Fibroblast of lung (primary cell): ENCODE measurements at regions not wholly inside any gene's neighbourhood (a gene's known extent, or its start where the extent isn't known, plus 50 kb on each side); places are given as distances from the start of the nearest gene placed in this dataset.
"Not testable (repeated sequence)": the region's sequence is repeated elsewhere in the genome, so short reads cannot be mapped to it uniquely, and the experiment has no call there.

Experiments used
- DNase-seq, 2 donors: peaks; one replicate each; pipeline versions ENCODE4 v3.0.0 to v3.0.0-alpha.2; 2010; ENCODE audit warnings: low read depth in 2 of 2
- H2AFZ ChIP-seq: 2 replicates; pipeline ENCODE4 v1.5.1; 2012; ENCODE audit warnings: low read length, control low read depth, inconsistent platforms
- H3K27ac ChIP-seq: 2 replicates; pipeline ENCODE4 v1.5.1; 2011; ENCODE audit warnings: low read length, control low read depth; ENCODE audit not compliant: insufficient read depth
- H3K27me3 ChIP-seq: 2 replicates; pipeline ENCODE4 v1.5.1; 2011; ENCODE audit warnings: mild to moderate bottlenecking, low read length; ENCODE audit not compliant: control insufficient read depth, insufficient read depth
- H3K36me3 ChIP-seq: 2 replicates; pipeline ENCODE4 v1.5.1; 2011; ENCODE audit warnings: low read length; ENCODE audit not compliant: control insufficient read depth, insufficient read depth
- H3K4me1 ChIP-seq: 2 replicates; pipeline ENCODE4 v1.5.1; 2011; ENCODE audit warnings: low read length; ENCODE audit not compliant: control insufficient read depth, insufficient read depth; ENCODE audit errors: extremely low read depth
- H3K4me2 ChIP-seq: 2 replicates; pipeline ENCODE4 v1.5.1; 2011; ENCODE audit warnings: low read length, control low read depth; ENCODE audit not compliant: insufficient read depth; ENCODE audit errors: extremely low read depth
- H3K4me3 ChIP-seq, 4 experiments: fragments of 200-600 bp in 1 of 4; sonication (generic) in 1 of 4; replicated peaks in 1 of 4; 2 replicates each; pipeline ENCODE4 v1.5.1; 2011 to 2016; ENCODE audit warnings: low read length in 4 of 4, low read depth in 3 of 4, mild to moderate bottlenecking in 3 of 4, control low read depth in 2 of 4, inconsistent platforms in 1 of 4, mixed read lengths in 1 of 4; ENCODE audit not compliant: insufficient read depth in 1 of 4; ENCODE audit errors: control extremely low read depth in 1 of 4
- H3K79me2 ChIP-seq: 2 replicates; pipeline ENCODE4 v1.5.1; 2012; ENCODE audit warnings: mild to moderate bottlenecking, low read length, inconsistent platforms; ENCODE audit not compliant: control insufficient read depth, insufficient read depth
- H3K9ac ChIP-seq: 2 replicates; pipeline ENCODE4 v1.5.1; 2011; ENCODE audit warnings: mild to moderate bottlenecking, low read length, control low read depth; ENCODE audit not compliant: insufficient read depth
- H3K9me3 ChIP-seq: 2 replicates; pipeline ENCODE4 v1.5.1; 2012; ENCODE audit warnings: low read depth, low read length; ENCODE audit not compliant: control insufficient read depth, insufficient read depth
- H4K20me1 ChIP-seq: 2 replicates; pipeline ENCODE4 v1.5.1; 2011; ENCODE audit warnings: low read length; ENCODE audit not compliant: control insufficient read depth, insufficient read depth; ENCODE audit errors: extremely low read depth
- EZH2 ChIP-seq: IDR thresholded peaks from 2 replicates; pipeline ENCODE4 v1.5.1; 2012; ENCODE audit warnings: low read length, control low read depth, mild to moderate bottlenecking; ENCODE audit errors: missing control alignments
- TF ChIP-seq, protein P1 (sequence below), 2 donors: IDR thresholded peaks in 1 of 2; conservative IDR thresholded peaks in 1 of 2; 1 replicate in 1 of 2; 2 replicates in 1 of 2; pipeline ENCODE4 v1.5.1; 2011 to 2012; ENCODE audit warnings: low read length in 2 of 2, control low read depth in 1 of 2, inconsistent platforms in 1 of 2, low read depth in 1 of 2, mild to moderate bottlenecking in 1 of 2

DNA sequence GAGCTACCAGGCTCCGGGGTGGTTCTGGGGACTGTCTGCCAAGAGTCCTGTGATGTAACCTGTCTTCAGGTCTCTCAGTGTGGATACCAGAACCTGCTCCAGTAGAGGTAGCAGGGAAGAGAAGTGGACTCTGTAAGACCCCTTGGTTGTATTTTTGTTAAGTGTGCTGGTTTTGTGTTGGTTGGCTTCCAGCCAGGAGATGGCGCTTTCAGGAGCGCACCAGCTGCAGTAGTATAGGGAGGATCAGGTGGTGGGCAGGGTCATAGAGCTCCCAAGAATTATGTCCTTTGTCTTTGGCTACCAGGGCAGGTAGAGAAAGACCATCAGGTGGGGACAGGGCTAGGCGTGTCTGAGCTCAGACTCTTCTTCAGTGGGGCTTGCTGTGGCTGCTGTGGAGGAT is 1147.2 kb upstream of the ADGRL4 start:
- DNase-seq: no peak
- H3K27me3 ChIP-seq: no peaks in the 10 kb centered on the region
- no peak overlapping the region for H3K4me2 ChIP-seq
- no peaks in the 10 kb centered on the region for H3K36me3 ChIP-seq
- no peak overlapping the region for H3K27ac ChIP-seq
- H4K20me1 ChIP-seq: no peaks in the 10 kb centered on the region
- H3K4me3 ChIP-seq: no peak overlapping the region
- no peak overlapping the region for H3K9ac ChIP-seq
- TF ChIP-seq, protein P1, sequence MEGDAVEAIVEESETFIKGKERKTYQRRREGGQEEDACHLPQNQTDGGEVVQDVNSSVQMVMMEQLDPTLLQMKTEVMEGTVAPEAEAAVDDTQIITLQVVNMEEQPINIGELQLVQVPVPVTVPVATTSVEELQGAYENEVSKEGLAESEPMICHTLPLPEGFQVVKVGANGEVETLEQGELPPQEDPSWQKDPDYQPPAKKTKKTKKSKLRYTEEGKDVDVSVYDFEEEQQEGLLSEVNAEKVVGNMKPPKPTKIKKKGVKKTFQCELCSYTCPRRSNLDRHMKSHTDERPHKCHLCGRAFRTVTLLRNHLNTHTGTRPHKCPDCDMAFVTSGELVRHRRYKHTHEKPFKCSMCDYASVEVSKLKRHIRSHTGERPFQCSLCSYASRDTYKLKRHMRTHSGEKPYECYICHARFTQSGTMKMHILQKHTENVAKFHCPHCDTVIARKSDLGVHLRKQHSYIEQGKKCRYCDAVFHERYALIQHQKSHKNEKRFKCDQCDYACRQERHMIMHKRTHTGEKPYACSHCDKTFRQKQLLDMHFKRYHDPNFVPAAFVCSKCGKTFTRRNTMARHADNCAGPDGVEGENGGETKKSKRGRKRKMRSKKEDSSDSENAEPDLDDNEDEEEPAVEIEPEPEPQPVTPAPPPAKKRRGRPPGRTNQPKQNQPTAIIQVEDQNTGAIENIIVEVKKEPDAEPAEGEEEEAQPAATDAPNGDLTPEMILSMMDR (conservative IDR thresholded peaks at IDR 0.05 in 1 of 2, IDR thresholded peaks at IDR 0.05 in 1 of 2; ENCODE audit: low read depth in 1 of 2, low read length in 2 of 2): no peak
- TF ChIP-seq EZH2: no peak
- no peak overlapping the region for H2AFZ ChIP-seq
- H3K9me3 ChIP-seq: no peaks in the 10 kb centered on the region
- H3K4me1 ChIP-seq: no peaks in the 10 kb centered on the region
- H3K79me2 ChIP-seq: no peaks in the 10 kb centered on the region

DNA sequence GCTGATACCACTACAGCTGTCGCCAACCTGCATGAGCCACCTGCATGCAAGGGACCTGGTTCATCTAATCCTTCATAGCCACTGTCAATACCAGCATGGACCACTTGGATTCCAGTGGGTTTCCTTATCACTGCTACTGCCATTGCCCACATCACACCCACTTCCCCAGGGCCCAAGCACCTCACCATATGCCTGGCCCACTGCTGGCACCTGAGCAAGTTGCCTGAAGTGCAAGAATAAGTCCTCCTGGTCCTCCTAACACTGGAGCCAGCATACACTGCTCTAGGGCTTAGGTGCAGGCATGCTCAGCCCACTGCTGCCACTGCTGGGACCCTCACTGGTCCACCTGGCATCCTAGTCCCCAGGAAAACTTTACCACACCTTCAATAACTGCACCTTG is 1136.8 kb upstream of the ADGRL4 start:
- H3K9me3 ChIP-seq: no peaks in the 10 kb centered on the region
- H3K79me2 ChIP-seq: no peaks in the 10 kb centered on the region
- no peaks in the 10 kb centered on the region for H4K20me1 ChIP-seq
- no peaks in the 10 kb centered on the region for H3K4me1 ChIP-seq
- no peak overlapping the region for H3K27ac ChIP-seq
- no peak overlapping the region for H2AFZ ChIP-seq
- no peaks in the 10 kb centered on the region for H3K36me3 ChIP-seq
- no peak overlapping the region for H3K9ac ChIP-seq
- no peak for DNase-seq
- H3K4me3 ChIP-seq: no peak overlapping the region
- no peaks in the 10 kb centered on the region for H3K27me3 ChIP-seq
- TF ChIP-seq EZH2: no peak
- TF ChIP-seq, protein P1 (conservative IDR thresholded peaks at IDR 0.05 in 1 of 2, IDR thresholded peaks at IDR 0.05 in 1 of 2; ENCODE audit: low read depth in 1 of 2, low read length in 2 of 2): no peak
- H3K4me2 ChIP-seq: no peak overlapping the region

DNA sequence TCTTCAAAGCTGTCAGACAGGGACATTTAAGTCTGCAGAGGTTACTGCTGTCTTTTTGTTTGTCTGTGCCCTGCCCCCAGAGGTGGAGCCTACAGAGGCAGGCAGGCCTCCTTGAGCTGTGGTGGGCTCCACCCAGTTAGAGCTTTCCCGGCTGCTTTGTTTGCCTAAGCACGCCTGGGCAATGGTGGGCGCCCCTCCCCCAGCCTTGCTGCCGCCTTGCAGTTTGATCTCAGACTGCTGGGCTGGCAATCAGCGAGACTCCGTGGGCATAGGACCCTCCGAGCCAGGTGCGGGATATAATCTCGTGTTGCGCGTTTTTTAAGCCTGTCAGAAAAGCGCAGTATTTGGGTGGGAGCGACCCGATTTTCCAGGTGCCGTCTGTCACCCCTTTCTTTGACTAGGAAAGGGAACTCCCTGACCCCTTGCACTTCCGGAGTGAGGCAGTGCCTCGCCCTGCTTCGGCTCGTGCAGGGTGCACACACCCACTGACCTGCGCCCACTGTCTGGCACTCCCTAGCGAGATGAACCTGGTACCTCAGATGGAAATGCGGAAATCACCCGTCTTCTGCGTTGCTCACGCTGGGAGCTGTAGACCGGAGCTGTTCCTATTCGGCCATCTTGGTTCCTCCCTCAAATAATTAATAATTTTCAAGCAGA is 1131.5 kb upstream of the ADGRL4 start:
- not testable (repeated sequence) for H4K20me1 ChIP-seq, H2AFZ ChIP-seq, H3K9ac ChIP-seq, H3K4me3 ChIP-seq, H3K36me3 ChIP-seq, H3K27me3 ChIP-seq, DNase-seq, H3K9me3 ChIP-seq, H3K27ac ChIP-seq, H3K4me1 ChIP-seq, H3K4me2 ChIP-seq, H3K79me2 ChIP-seq
